T-helper 1 cell treated with Interleukin-12 subunit alpha and Interleukin-12 subunit beta and Interleukin-4 antibody, amounts not matched to agents 30 ng/mL and 1 ng/mL, for 36 hours (primary cell): ENCODE measurements at regions not wholly inside any gene's neighbourhood (a gene's known extent, or its start where the extent isn't known, plus 50 kb on each side); places are given as distances from the start of the nearest gene placed in this dataset.

Experiments used
- intact Hi-C: fragments of 100-400 bp; cut with micrococcal nuclease; formaldehyde crosslinking; loops from one replicate; pipeline ENCODE4 v1.15.1; 2024

- intact Hi-C loops, result no loop called here
Measured at GRCh38 chr3:21357241-21357640, 393.8 kb downstream of the ZNF385D start.

GRCh38 chr3:21356402-21356801, 394.6 kb downstream of the ZNF385D start:
- intact Hi-C loops, result no loop called here

DNA sequence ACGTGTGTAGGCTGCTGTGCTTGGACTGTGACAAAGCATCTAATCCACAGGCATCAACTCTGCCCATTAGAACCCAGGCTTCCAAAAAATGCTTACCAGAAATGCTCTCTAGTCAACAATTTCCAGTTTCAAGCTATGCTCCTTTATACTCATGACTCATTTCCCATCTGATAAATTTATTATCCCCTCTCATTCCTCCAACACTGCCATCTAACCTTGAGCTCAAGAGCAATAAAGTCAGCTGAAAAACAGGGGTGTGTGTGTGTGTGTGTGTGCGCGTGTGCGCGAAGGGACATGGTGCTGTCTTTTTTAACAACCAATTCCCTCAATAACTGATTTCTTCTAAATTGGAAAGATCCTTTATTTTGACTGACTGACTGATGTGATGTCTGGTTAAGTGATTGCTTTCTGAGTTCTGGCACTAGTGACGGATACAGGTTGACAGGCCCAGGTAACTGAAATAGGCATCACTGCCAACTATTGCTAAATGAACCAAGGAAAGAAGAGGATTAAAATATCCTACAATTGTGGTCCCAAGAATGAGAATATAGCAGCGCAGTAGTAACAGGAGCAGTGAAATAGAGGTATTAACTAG, 405.5 kb downstream of the ZNF385D start:
- intact Hi-C loops, result no loop called here

- intact Hi-C loops, result no loop called here
Measured at GRCh38 chr3:21331857-21332256, 419.2 kb downstream of the ZNF385D start.

DNA sequence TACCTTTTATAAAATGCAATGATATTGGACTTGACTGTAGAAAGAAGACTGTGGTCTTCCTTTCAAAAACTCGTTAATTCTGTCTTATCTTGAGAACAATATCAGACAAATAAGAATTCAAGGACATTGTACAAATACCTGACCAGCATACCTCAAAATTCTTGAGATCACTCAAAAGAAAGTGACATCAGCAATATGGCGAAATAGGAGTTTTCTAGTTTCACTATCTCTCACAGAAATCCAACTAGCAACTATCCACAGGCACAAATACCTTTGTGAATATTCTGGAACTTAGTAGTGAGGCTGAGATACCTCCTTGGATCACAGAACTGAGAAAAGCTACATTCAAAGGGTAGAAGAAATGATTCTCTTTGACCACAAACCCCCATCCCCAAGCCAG, 419.7 kb downstream of the ZNF385D start:
- intact Hi-C loops, result no loop called here

DNA sequence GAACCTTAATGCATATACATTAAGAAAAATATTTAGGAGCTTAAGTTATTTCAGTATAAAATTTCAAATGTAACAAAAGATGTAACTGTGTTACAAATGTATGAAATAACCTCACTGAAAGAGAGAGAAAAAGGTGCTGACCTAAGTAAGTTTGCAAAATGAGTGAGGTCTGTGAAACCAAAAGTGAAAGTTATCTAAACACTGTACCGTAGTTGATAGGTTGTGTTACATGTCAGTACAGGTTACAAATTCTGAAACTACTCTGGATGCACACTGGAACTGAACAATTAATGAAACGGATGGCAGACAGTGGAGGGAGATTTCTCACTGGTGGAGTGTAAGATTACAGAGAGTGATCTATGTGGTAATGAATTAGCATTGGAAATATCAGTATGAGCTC, 420.7 kb downstream of the ZNF385D start:
- intact Hi-C loops, result no loop called here

DNA sequence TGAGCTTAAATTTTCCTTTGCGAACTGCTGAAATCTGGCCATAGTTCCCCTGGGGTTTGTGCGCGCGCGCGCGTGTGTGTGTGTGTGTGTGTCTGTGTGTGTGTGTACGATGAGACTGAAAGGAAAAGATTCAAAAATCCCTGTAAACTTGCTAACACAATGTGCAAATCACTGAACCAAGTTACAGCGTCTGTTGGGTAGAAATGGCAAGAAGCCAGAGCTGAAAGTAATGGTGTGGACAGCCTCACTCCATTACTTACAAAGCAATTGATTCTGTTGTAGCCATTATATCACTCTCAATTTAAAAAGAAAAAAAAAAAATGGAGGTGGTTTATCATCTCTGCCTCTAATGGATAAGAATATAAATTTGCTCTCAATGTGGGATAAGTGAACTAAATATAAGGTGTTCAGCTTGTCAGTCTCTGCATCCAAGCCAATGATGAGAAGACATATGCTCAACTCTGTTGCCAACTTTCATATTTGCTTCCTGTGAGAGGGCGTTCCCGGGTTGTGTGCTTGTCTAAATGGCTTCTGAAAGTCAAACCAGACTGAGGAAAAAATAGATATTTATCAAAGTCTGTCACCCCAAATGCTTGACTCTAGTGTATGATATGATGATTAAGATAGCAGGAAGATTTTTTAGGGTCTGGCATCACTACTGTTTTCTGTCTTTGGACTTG, 422.2 kb downstream of the ZNF385D start:
- intact Hi-C loops, result no loop called here

DNA sequence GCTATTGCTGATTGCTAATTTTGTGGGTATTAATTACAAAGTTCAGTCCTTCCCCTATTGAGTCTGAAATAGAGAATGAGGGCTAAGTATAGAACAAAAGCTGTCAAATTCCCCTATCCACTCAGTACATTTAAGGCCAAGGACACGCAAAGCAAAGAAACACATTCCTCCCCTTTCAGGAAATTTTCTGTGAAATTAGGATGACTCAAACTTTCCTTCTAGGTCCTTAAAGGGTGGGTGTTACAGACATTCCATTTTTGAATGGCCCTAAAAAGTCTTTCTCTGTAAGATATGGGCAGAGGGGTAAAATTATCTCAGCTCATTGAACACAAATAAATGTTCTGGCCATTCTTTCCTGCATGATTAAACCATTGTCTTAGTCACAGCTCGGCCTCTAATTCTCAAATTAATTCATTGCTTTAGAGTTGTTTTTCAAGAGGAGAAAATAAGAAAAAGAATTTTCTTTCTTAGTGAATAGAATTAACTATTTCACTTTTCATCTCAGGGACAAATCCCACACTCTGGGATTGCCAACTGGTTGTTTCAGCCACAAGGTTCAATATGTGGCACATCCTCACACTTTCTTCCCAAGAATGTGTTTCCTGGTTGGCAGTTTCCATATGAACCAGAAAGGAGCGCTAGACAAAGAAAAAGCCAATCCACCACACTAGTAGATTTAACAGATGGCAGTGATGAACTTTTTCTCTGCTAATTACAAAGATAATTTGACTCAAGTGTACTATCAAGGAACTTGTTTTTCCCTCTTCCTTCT, 424.1 kb downstream of the ZNF385D start:
- intact Hi-C loops, result no loop called here

DNA sequence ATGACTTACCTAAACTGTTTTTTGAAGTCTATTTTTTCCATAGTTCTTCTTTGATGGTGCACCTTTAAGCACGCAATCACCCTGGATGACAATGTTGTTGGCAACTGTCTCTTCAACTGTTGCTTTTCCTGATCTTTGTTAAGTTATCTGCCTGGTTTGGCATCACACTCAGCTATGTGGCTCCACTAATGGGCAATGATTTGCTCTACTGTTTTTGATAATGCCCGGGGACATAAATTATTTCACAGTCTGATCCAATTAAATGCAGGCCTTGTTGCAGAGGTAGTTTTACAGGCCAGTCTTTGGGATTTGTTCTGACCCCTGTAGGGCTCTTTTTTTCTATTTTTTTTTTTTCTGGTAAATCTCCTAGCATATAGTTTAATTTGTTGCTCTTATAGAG, 436.3 kb downstream of the ZNF385D start:
- intact Hi-C loops, result no loop called here

GRCh38 chr3:21310891-21311290, 440.1 kb downstream of the ZNF385D start:
- intact Hi-C loops, result no loop called here

GRCh38 chr3:21310161-21310560, 440.8 kb downstream of the ZNF385D start:
- intact Hi-C loops, result no loop called here

- intact Hi-C loops, result no loop called here
Measured at GRCh38 chr3:21297304-21297703, 453.7 kb downstream of the ZNF385D start.

- intact Hi-C loops, result no loop called here
Measured at GRCh38 chr3:21294768-21295167, 456.2 kb downstream of the ZNF385D start.

DNA sequence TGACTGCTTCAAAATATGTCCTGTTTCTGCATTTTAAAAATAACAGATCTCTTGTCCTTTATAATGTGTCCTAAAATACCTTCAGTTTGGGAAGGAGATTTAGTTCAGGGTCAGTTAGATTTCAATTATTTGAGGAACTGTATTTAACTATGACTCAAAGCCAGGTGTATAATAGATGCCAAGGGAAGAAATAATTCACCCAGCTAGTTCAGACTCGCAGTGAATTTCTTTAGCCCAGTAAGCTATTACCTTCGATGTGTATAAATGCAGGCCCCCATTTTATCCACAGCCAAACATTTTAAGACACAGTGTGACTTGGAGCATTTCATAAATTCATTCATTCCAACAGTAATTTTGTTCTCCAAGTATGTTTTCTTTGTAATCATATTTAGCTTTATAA, 458.0 kb downstream of the ZNF385D start:
- intact Hi-C loops, result no loop called here

DNA sequence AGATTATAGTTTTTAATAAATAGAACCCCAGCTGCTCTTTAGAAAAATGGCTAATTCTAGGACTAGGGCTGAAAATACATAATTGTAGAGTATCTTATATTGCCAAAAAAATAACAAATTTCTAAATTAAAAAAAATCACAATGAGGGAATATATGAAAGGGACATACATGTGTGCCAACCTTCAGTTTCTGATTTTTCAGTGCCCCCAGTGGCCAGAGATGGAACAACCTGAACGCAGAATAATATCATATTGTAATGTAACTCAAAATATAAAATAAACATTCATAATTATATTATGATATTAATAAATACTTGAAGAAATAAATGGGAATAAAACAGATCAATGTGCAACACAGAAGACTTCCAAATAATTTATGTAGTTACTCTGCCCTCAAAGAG, 460.5 kb downstream of the ZNF385D start:
- intact Hi-C loops, result no loop called here

- intact Hi-C loops, result no loop called here
Measured at GRCh38 chr3:21274079-21274571, 476.9 kb downstream of the ZNF385D start.

DNA sequence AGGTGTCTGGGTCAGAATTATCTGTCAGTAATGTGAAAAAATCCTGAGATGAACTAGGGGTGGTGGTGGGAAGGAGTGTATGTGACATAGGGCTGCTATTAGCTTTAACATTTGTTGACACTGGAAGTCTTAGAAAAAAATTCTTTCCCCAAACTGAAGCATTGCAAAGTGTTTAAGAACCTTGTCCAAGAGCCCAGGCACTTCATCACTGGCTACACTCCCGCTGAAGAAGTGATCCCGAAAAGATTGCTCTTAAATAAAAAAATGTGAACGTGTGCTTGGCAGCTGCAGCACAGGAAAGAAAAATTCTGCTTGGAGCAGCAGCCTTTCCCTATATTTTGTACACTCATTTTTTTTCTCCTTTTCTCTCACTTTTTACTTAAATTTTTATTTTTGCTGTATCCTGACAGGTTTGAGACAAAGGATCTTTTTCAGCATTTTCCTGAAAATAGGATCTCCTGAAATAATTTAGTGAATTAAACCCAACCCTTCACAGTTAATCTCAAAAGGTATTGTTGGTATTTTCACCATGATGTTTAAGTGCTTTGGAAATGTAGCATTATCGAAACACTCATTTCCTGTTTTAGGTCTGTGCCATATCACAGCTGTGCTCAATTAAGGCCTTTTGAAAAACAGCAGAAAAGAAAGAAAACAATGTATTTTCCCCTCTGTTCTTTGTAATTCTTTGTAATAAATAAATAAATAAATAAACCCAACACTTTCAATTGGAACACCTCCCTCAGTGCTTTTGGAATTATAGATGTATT, 477.6 kb downstream of the ZNF385D start:
- intact Hi-C loops, result no loop called here

- intact Hi-C loops, result no loop called here
Measured at GRCh38 chr3:21271606-21272016, 479.4 kb downstream of the ZNF385D start.

- intact Hi-C loops, result no loop called here
Measured at GRCh38 chr3:21269882-21270281, 481.1 kb downstream of the ZNF385D start.

GRCh38 chr3:21260507-21260906, 490.5 kb downstream of the ZNF385D start:
- intact Hi-C loops, result no loop called here

DNA sequence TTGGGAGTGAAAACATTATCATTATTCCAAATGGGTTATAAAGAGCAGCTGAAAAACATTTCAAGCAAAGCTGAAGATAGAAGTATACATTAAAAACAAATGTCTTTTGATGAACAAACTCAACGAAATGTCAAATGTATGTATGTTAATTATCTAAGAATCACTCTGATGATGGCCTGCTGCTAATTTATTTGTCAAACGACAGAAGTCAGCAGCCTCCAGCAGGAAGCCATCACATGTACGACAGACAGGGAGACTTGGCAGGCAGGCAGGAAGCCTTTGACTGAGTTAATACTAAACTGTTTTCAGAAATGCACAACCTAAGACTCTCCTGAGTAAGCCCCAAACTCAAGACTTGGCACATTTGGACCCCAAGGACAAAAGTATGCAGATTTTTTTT, 491.1 kb downstream of the ZNF385D start:
- intact Hi-C loops, result no loop called here

DNA sequence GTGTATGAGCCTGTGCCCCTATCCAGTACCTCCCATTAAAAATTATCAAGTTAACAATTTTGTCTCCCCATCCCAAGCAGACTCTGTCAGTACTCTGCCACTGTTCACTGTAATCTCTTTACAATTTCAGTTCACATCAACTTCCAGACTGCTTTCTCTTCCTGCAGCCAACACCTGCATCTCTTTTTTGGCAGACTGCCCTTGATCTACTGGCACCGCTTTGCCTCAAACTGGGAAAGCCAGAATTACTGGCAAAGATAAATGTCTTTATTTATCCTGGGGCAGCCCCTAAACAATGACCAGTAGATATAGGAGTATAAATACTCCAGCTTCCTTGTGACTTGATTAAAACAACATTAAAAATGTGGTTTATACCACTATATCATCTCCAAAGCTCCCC, 494.1 kb downstream of the ZNF385D start:
- intact Hi-C loops, result no loop called here
